HFFc6 (cell line): ENCODE measurements at regions not wholly inside any gene's neighbourhood (a gene's known extent, or its start where the extent isn't known, plus 50 kb on each side); places are given as distances from the start of the nearest gene placed in this dataset.

Experiments
- DNase-seq: peaks from one replicate; pipeline ENCODE4 v3.0.0-alpha.2; 2018
- H3K27ac Mint-ChIP-seq: 2 replicates; pipeline ENCODE4 v1.8.0; 2020; ENCODE audit warnings: mild to moderate bottlenecking, mixed read lengths
- H3K27me3 Mint-ChIP-seq: 2 replicates; pipeline ENCODE4 v1.8.0; 2021; ENCODE audit warnings: mild to moderate bottlenecking, moderate library complexity, mixed read lengths; ENCODE audit not compliant: insufficient read depth
- H3K36me3 Mint-ChIP-seq: 2 replicates; pipeline ENCODE4 v1.8.0; 2021; ENCODE audit warnings: low read depth, mixed read lengths
- H3K4me1 Mint-ChIP-seq: 2 replicates; pipeline ENCODE4 v1.8.0; 2020; ENCODE audit warnings: low read depth, mixed read lengths
- H3K4me3 Mint-ChIP-seq: 2 replicates; pipeline ENCODE4 v1.8.0; 2020; ENCODE audit warnings: mild to moderate bottlenecking, moderate library complexity, mixed read lengths
- H3K9me3 Mint-ChIP-seq: 2 replicates; pipeline ENCODE4 v1.8.0; 2020; ENCODE audit warnings: mild to moderate bottlenecking, mixed read lengths
- CTCF ChIP-seq: fragments of 200-600 bp; sonication (generic); IDR thresholded peaks from 2 replicates; pipeline ENCODE4 v1.5.0; 2021; ENCODE audit warnings: antibody characterized with exemption, mild to moderate bottlenecking

- Mint-ChIP-seq H3K9me3 (no peaks in the 10 kb centered on the region), H3K27ac (no peak overlapping the region), H3K27me3 (peaks cover 9% of the 10 kb centered on the region; the same call in 1 of the 2 replicates), H3K4me1 (no peaks in the 10 kb centered on the region), H3K4me3 (no peak overlapping the region), H3K36me3 (no peaks in the 10 kb centered on the region)
- TF ChIP-seq CTCF = no peak
- DNase-seq = no peak
Observed at GRCh38 chr17:72060084-72060483, 60.7 kb upstream of the SOX9 start.

- Mint-ChIP-seq H3K27ac (no peak overlapping the region), H3K36me3 (no peaks in the 10 kb centered on the region), H3K9me3 (no peaks in the 10 kb centered on the region), H3K4me3 (no peak overlapping the region), H3K27me3 (peaks cover 5% of the 10 kb centered on the region; the same call in 1 of the 2 replicates), H3K4me1 (no peaks in the 10 kb centered on the region)
- no peak for TF ChIP-seq CTCF
- DNase-seq = no peak
Observed at GRCh38 chr17:72063262-72063661, 57.6 kb upstream of the SOX9 start.

GRCh38 chr17:72063756-72064450, 56.9 kb upstream of the SOX9 start:
- no peak for DNase-seq
- Mint-ChIP-seq H3K9me3 (no peaks in the 10 kb centered on the region), H3K27me3 (peaks cover 2% of the 10 kb centered on the region; the same call in 1 of the 2 replicates), H3K4me1 (no peaks in the 10 kb centered on the region), H3K27ac (no peak overlapping the region), H3K36me3 (no peaks in the 10 kb centered on the region), H3K4me3 (no peak overlapping the region)
- TF ChIP-seq CTCF = no peak

GRCh38 chr17:72064606-72065193, 56.1 kb upstream of the SOX9 start:
- Mint-ChIP-seq H3K36me3 (no peaks in the 10 kb centered on the region), H3K27me3 (0 out of 2 replicates have a peak, but pooled peaks cover 2% of the 10 kb centered on the region), H3K27ac (no peak overlapping the region), H3K4me3 (no peak overlapping the region), H3K4me1 (no peaks in the 10 kb centered on the region), H3K9me3 (no peaks in the 10 kb centered on the region)
- DNase-seq = no peak
- TF ChIP-seq CTCF = no peak

- no peak for TF ChIP-seq CTCF
- Mint-ChIP-seq H3K36me3 (no peaks in the 10 kb centered on the region), H3K27me3 (0 out of 2 replicates have a peak, but pooled peaks cover 2% of the 10 kb centered on the region), H3K4me3 (no peak overlapping the region), H3K27ac (no peak overlapping the region), H3K9me3 (no peaks in the 10 kb centered on the region), H3K4me1 (no peaks in the 10 kb centered on the region)
- no peak for DNase-seq
Observed at GRCh38 chr17:72065556-72065955, 55.3 kb upstream of the SOX9 start.
